ENCODE measurements at regions not wholly inside any gene's neighbourhood (a gene's known extent, or its start where the extent isn't known, plus 50 kb on each side); places are given as distances from the start of the nearest gene placed in this dataset.

- 85% methylated on average over 3 of the region's 4 CpGs for WGBS
- H3K79me1 ChIP-seq (replicated peaks; ENCODE audit: low read length, poor library complexity, severe bottlenecking) = no peaks in the 10 kb centered on the region
- H2BK5ac ChIP-seq (ENCODE audit: low read depth, low read length, poor library complexity, severe bottlenecking) = no peak overlapping the region
Observed at GRCh38 chr3:194785315-194785714, 99.6 kb downstream of the FAM43A start.

GRCh38 chr3:194787072-194787471 lies 101.4 kb downstream of the FAM43A start:
- no peak overlapping the region for H3K4ac ChIP-seq (ENCODE audit: low read depth in 1 of 2, low read length in 2 of 2)

More at GRCh38 chr3:194785315-194785714, 99.6 kb downstream of the FAM43A start:
- H3K36me3 ChIP-seq (ENCODE audit: control insufficient read depth in 1 of 2, insufficient read depth in 2 of 2, low read depth in 1 of 2, low read length in 2 of 2) = no peaks in the 10 kb centered on the region
- H3K27ac ChIP-seq (ENCODE audit: low read length, poor library complexity, severe bottlenecking) = no peak overlapping the region
- H3K9me3 ChIP-seq (ENCODE audit: control insufficient read depth, low read length) = no peaks in the 10 kb centered on the region
- H3K23ac ChIP-seq (ENCODE audit: low read length in 2 of 2) = no peak overlapping the region
- H3K4me2 ChIP-seq (ENCODE audit: low read length, poor library complexity, severe bottlenecking) = no peak overlapping the region
- DNase-seq = no peak
- H4K91ac ChIP-seq (ENCODE audit: low read length) = no peak overlapping the region
- H3K27me3 ChIP-seq (ENCODE audit: control insufficient read depth in 1 of 2, insufficient read depth in 1 of 2, low read length in 2 of 2) = peaks cover 0 to 20% of the 10 kb centered on the region in 2 experiments
- no peak overlapping the region for H3K18ac ChIP-seq (ENCODE audit: low read depth in 1 of 2, low read length in 2 of 2)
- no peak overlapping the region for H3K4me3 ChIP-seq (ENCODE audit: insufficient read depth in 1 of 2, low read depth in 1 of 2, low read length in 2 of 2)
- no peak overlapping the region for H2AFZ ChIP-seq (ENCODE audit: low read depth, low read length)
- no peak overlapping the region for H2BK15ac ChIP-seq (ENCODE audit: low read depth, poor library complexity, severe bottlenecking)
- H4K8ac ChIP-seq (ENCODE audit: low read length) = no peak overlapping the region
- no peaks in the 10 kb centered on the region for H3K4me1 ChIP-seq (ENCODE audit: control insufficient read depth, insufficient read depth, low read depth, low read length)
- no peak overlapping the region for H2AK5ac ChIP-seq (ENCODE audit: low read length, severe bottlenecking)
- H3K4ac ChIP-seq (ENCODE audit: low read depth in 1 of 2, low read length in 2 of 2) = no peak overlapping the region
- no peak overlapping the region for H3K14ac ChIP-seq (ENCODE audit: low read length in 2 of 2)
- no peak overlapping the region for H3K9ac ChIP-seq (ENCODE audit: low read length)
- no peak overlapping the region for H2BK120ac ChIP-seq (ENCODE audit: low read depth, low read length)
- no peak overlapping the region for H2BK12ac ChIP-seq (ENCODE audit: low read length in 2 of 2)

GRCh38 chr3:194787650-194788049 lies 102.0 kb downstream of the FAM43A start:
- Histone ChIP-seq H4K91ac (ENCODE audit: low read length) (no peak overlapping the region), H2BK12ac (ENCODE audit: low read length in 2 of 2) (no peak overlapping the region), H3K9ac (ENCODE audit: low read length) (no peak overlapping the region), H2AK5ac (ENCODE audit: low read length, severe bottlenecking) (no peak overlapping the region), H2BK5ac (ENCODE audit: low read depth, low read length, poor library complexity, severe bottlenecking) (no peak overlapping the region), H3K14ac (ENCODE audit: low read length in 2 of 2) (no peak overlapping the region), H2BK120ac (ENCODE audit: low read depth, low read length) (no peak overlapping the region), H3K4ac (ENCODE audit: low read depth in 1 of 2, low read length in 2 of 2) (no peak overlapping the region), H3K9me3 (ENCODE audit: control insufficient read depth, low read length) (no peaks in the 10 kb centered on the region), H3K79me1 (replicated peaks; ENCODE audit: low read length, poor library complexity, severe bottlenecking) (no peaks in the 10 kb centered on the region), H3K18ac (ENCODE audit: low read depth in 1 of 2, low read length in 2 of 2) (no peak overlapping the region), H2AFZ (ENCODE audit: low read depth, low read length) (no peak overlapping the region), H3K27me3 (ENCODE audit: control insufficient read depth in 1 of 2, insufficient read depth in 1 of 2, low read length in 2 of 2) (peaks cover 0 to 20% of the 10 kb centered on the region in 2 experiments), H3K4me2 (ENCODE audit: low read length, poor library complexity, severe bottlenecking) (no peak overlapping the region), H3K4me3 (ENCODE audit: insufficient read depth in 1 of 2, low read depth in 1 of 2, low read length in 2 of 2) (no peak overlapping the region), H3K36me3 (ENCODE audit: control insufficient read depth in 1 of 2, insufficient read depth in 2 of 2, low read depth in 1 of 2, low read length in 2 of 2) (no peaks in the 10 kb centered on the region), H3K23ac (ENCODE audit: low read length in 2 of 2) (no peak overlapping the region), H2BK15ac (ENCODE audit: low read depth, poor library complexity, severe bottlenecking) (no peak overlapping the region), H3K27ac (ENCODE audit: low read length, poor library complexity, severe bottlenecking) (no peak overlapping the region), H3K4me1 (ENCODE audit: control insufficient read depth, insufficient read depth, low read depth, low read length) (no peaks in the 10 kb centered on the region), H4K8ac (ENCODE audit: low read length) (no peak overlapping the region)
- no peak for DNase-seq
- 93% methylated on average over 6 of the region's 6 CpGs for WGBS

More at GRCh38 chr3:194787072-194787471, 101.4 kb downstream of the FAM43A start:
- no peak overlapping the region for H3K9ac ChIP-seq (ENCODE audit: low read length)
- H3K4me1 ChIP-seq (ENCODE audit: control insufficient read depth, insufficient read depth, low read depth, low read length) = no peaks in the 10 kb centered on the region
- H3K18ac ChIP-seq (ENCODE audit: low read depth in 1 of 2, low read length in 2 of 2) = no peak overlapping the region
- no peak overlapping the region for H3K23ac ChIP-seq (ENCODE audit: low read length in 2 of 2)
- DNase-seq = no peak
- H3K27me3 ChIP-seq (ENCODE audit: control insufficient read depth in 1 of 2, insufficient read depth in 1 of 2, low read length in 2 of 2) = peaks cover 0 to 20% of the 10 kb centered on the region in 2 experiments
- no peak overlapping the region for H2BK12ac ChIP-seq (ENCODE audit: low read length in 2 of 2)
- H3K27ac ChIP-seq (ENCODE audit: low read length, poor library complexity, severe bottlenecking) = no peak overlapping the region
- no peaks in the 10 kb centered on the region for H3K79me1 ChIP-seq (replicated peaks; ENCODE audit: low read length, poor library complexity, severe bottlenecking)
- H3K4me2 ChIP-seq (ENCODE audit: low read length, poor library complexity, severe bottlenecking) = no peak overlapping the region
- no peak overlapping the region for H2AK5ac ChIP-seq (ENCODE audit: low read length, severe bottlenecking)
- 100% methylated on average over 2 of the region's 2 CpGs for WGBS
- no peak overlapping the region for H2BK120ac ChIP-seq (ENCODE audit: low read depth, low read length)
- no peaks in the 10 kb centered on the region for H3K9me3 ChIP-seq (ENCODE audit: control insufficient read depth, low read length)
- no peak overlapping the region for H4K8ac ChIP-seq (ENCODE audit: low read length)
- H2AFZ ChIP-seq (ENCODE audit: low read depth, low read length) = no peak overlapping the region
- no peak overlapping the region for H4K91ac ChIP-seq (ENCODE audit: low read length)
- no peak overlapping the region for H2BK5ac ChIP-seq (ENCODE audit: low read depth, low read length, poor library complexity, severe bottlenecking)
- H2BK15ac ChIP-seq (ENCODE audit: low read depth, poor library complexity, severe bottlenecking) = no peak overlapping the region
- H3K36me3 ChIP-seq (ENCODE audit: control insufficient read depth in 1 of 2, insufficient read depth in 2 of 2, low read depth in 1 of 2, low read length in 2 of 2) = no peaks in the 10 kb centered on the region
- H3K4me3 ChIP-seq (ENCODE audit: insufficient read depth in 1 of 2, low read depth in 1 of 2, low read length in 2 of 2) = no peak overlapping the region
- no peak overlapping the region for H3K14ac ChIP-seq (ENCODE audit: low read length in 2 of 2)

GRCh38 chr3:194792368-194792767 lies 106.7 kb downstream of the FAM43A start:
- Histone ChIP-seq H4K91ac (ENCODE audit: low read length) (no peak overlapping the region), H3K14ac (ENCODE audit: low read length in 2 of 2) (no peak overlapping the region), H4K8ac (ENCODE audit: low read length) (no peak overlapping the region), H3K4me1 (ENCODE audit: control insufficient read depth, insufficient read depth, low read depth, low read length) (no peaks in the 10 kb centered on the region), H3K18ac (ENCODE audit: low read depth in 1 of 2, low read length in 2 of 2) (no peak overlapping the region), H3K27ac (ENCODE audit: low read length, poor library complexity, severe bottlenecking) (no peak overlapping the region), H3K36me3 (ENCODE audit: control insufficient read depth in 1 of 2, insufficient read depth in 2 of 2, low read depth in 1 of 2, low read length in 2 of 2) (no peaks in the 10 kb centered on the region), H2BK5ac (ENCODE audit: low read depth, low read length, poor library complexity, severe bottlenecking) (no peak overlapping the region), H2BK15ac (ENCODE audit: low read depth, poor library complexity, severe bottlenecking) (no peak overlapping the region), H3K23ac (ENCODE audit: low read length in 2 of 2) (no peak overlapping the region), H3K27me3 (ENCODE audit: control insufficient read depth in 1 of 2, insufficient read depth in 1 of 2, low read length in 2 of 2) (peaks cover 0 to 4% of the 10 kb centered on the region in 2 experiments), H2AK5ac (ENCODE audit: low read length, severe bottlenecking) (no peak overlapping the region), H3K79me1 (replicated peaks; ENCODE audit: low read length, poor library complexity, severe bottlenecking) (no peaks in the 10 kb centered on the region), H3K4ac (ENCODE audit: low read depth in 1 of 2, low read length in 2 of 2) (no peak overlapping the region), H2AFZ (ENCODE audit: low read depth, low read length) (no peak overlapping the region), H3K4me3 (ENCODE audit: insufficient read depth in 1 of 2, low read depth in 1 of 2, low read length in 2 of 2) (no peak overlapping the region), H2BK12ac (ENCODE audit: low read length in 2 of 2) (no peak overlapping the region), H3K4me2 (ENCODE audit: low read length, poor library complexity, severe bottlenecking) (no peak overlapping the region), H3K9ac (ENCODE audit: low read length) (no peak overlapping the region), H3K9me3 (ENCODE audit: control insufficient read depth, low read length) (peaks cover 7% of the 10 kb centered on the region), H2BK120ac (ENCODE audit: low read depth, low read length) (no peak overlapping the region)
- 90% methylated on average over 3 of the region's 3 CpGs for WGBS
- DNase-seq = no peak

Data from mesenchymal stem cell (in vitro differentiated cells and primary cell).